DMS 273 (cell line): ENCODE measurements at regions not wholly inside any gene's neighbourhood (a gene's known extent, or its start where the extent isn't known, plus 50 kb on each side); places are given as distances from the start of the nearest gene placed in this dataset.
A peak's percentile ranks its signal among the peaks of the same experiment; 100 is the strongest.

Experiments
- DNase-seq: peaks from one replicate; lab custom pipeline; 2025; ENCODE audit not compliant: unreplicated experiment; lab: John Stamatoyannopoulos, UW

DNA sequence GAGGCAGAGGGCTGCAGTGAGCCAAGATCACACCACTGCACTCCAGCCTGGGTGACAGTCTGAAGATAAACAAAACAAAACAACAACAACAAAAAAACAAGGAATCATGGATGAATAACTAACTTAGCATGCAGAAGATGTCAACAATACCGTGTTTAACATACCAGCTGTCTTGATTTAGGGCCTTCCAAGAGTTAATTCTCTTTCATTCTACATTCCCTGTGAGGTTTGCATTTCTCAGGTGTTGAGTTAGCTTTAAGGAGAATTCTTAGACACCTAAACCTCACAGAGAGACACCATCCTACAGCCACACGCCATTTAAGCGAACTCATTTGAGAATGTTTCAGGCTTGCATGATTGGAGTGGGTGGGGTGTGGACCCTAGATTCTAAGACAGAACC, 363.1 kb upstream of the RUNX1 start:
- DNase-seq, result no peak

DNA sequence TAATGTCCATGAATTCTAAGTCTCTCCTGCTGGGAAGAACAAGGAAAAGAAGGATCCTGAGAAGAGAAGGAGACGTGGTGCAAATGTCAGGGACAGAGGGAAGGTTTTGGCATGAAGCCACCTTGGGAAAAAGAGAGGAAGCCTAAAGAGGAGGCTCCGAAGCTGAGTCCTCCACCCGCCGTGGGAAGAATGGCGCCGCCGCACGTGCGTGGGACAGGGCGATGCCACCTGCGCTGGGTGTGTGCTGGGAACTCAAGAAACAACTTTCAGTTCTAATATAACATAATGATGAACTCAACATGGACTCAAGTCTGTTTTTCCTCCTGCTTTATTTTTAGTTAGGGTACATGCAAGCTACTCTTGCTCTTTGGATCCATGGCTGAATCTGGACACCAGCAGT, 362.3 kb upstream of the RUNX1 start:
- no peak for DNase-seq

DNA sequence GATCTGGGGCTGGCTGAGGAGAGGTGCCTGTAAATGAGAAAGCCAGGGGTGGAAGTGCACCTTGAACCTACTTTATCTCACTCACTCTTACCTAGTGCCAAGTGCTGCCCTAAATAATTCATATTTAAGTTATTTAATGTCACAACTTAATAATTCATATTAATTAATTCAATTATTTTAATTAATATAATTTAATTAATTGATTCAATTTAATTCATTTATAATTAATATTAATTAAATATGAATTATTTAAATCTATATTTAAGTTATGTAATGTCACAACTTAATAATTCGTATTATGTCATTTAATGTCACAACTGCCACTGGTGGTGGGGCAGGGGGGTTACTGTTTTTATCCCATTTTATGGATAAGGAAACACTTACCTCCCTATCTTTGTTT, 361.6 kb upstream of the RUNX1 start:
- DNase-seq, result no peak

DNA sequence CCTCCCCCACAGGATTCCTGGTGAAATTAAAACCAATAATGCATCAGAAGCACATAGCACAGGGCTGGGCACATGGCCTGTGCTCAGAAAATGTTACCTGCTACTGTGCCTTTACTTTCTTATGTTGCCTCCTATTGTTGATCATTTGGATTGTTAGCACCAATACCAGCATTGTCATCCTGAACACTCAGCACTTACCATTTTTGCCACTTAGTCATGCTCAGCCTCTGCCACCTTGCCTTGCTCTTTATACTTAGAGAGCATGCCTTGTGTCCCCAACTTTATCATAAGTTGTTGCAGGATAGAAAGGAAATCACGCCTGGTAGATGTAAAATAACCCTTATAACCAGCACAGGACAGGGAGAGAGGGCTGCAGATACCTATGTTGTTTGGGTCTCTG, 361.0 kb upstream of the RUNX1 start:
- DNase-seq, result no peak

DNA sequence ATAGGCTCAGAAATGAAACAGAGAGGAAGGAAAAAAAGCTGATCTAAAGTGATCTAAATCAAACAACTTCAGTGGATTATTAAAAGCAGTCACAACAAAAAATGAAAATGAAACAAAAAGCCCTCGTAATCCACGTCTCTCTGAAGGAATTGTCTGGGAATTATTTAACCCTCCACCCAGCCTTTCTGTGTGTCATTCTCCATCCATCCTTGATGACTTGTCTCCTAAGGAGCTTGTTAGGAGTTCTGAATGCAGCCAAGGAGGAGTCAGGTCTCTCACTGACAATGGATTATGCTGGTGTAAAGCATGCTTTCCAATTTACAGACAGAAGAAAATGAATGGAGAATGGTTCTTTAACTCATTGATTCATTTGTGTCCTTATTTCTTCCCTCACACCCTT, 359.3 kb upstream of the RUNX1 start:
- no peak for DNase-seq

DNA sequence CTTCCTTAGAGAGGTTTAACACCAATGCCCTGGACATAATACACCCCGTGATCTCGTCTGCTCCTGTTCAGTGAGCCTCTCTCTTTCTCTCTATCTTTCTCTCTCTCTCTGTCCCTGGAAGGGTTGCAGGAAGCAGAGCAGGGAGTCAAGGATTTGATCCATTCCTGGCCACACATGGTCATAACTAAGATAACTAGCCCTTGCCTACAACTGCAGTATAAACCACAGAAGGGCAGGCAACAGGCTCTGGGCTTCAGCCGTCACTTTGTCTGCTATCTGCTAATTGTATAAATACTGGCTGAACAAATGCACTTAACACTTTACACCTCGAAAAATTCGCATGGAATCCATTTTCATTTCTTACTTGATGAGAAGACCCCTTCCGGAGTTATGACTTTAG, 357.5 kb upstream of the RUNX1 start:
- no peak for DNase-seq

DNA sequence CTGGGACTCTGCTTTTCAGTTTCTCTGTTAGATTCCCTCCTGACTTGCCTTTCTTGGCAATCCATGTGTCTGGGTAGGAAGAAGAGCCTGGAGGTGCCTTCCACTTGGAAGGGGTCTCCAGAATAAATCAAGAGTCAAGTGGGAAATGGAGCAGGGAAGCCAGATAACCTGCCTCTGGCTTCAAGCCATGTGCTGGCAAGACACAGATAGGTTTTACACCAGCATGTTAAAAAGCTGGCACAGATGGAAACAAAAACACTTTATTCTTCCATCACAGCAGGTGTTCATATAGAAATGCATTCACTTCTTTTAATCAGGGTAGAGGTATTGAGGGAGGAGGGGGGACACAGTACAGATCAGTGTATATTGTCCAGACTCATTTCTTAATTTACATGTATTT, 356.9 kb upstream of the RUNX1 start:
- peak; percentile 5 for DNase-seq

DNA sequence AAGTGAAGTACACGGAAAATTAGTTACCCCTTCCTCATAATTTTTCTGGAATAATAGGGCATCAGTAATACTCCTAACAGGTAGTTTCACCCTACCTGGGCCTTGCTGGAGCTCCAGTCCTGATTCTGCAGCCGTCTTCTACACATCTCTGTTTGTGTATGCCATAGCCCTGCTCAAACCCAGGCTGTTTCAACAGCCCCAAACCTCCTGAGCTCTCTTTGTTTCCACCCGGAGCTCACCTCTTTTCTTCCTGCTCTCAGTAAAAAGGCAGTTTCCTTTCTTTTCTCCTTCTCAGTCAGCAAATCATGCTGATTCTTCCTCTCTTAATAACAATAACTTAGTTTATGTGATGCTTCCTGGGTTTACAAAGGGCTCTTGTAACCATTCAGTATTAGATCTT, 355.1 kb upstream of the RUNX1 start:
- no peak for DNase-seq

DNA sequence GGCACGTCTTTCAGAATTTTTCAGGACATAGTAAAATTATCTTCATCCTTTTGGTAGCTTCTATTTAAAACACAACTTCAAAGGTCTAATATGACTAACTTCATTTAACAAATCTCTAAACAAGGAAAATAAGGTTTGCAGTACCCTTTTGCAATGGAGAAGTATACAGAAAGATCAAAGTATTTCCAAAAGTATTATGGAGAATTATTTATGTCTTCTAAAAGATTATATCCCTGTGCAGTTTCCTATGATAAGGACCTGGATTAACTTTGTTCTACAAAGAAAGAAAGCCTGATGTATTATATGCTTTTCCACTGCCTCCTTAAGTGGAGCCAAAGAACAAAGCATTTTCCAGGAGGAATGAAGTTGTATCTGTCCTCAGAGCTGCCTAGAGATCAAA, 353.0 kb upstream of the RUNX1 start:
- no peak for DNase-seq

DNA sequence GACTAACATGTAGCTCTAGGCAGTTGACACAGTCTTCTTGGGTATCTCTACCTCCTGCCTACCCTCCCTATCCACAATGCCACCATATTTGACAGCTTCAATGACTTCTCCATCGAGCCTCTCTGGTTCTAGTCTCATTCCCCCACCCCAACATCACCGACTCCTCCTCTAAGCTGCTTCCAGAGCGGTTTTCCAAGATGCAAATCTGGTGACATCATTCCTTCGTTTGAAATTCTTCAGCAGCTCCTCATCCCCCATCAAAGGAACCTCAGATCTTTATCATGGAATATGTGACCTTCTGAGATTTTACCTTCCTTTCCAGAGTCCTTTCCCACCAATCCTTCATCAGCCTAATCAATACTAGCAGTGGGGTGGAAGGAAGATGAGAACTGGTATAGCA, 352.4 kb upstream of the RUNX1 start:
- DNase-seq, result no peak

DNA sequence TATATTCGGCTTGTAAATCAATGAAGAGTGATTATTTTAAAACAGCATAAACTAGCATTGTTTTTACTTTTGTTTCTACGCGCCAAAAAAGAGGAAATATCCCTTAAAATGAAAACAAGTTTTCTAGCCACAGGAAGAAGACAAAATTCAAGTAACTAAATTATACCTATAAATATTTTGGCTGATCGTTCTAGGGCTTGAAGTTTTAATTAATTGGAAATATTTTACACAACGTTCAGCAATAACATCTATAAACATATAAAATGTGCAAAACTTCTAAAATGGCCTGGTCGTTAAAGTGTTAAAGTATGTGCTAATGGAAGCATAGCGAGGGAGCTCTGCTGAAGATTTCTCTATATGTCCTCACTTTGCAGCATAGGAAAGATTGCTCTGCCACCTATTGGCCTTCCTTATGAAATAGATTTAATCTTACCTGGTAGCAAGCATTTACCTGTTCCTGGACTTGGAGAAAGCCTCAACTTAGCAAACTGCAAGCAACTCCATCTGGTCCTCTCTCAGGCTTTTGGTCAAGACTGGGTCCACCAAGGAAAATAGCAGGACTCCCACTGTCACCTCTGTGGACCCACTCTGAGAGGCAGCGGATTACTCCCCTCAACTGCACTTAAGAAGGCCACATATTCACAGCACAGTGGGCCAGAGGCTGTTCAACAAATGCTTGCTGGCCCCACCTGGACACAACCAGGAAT, 351.3 kb upstream of the RUNX1 start:
- peak; percentile 75 for DNase-seq

DNA sequence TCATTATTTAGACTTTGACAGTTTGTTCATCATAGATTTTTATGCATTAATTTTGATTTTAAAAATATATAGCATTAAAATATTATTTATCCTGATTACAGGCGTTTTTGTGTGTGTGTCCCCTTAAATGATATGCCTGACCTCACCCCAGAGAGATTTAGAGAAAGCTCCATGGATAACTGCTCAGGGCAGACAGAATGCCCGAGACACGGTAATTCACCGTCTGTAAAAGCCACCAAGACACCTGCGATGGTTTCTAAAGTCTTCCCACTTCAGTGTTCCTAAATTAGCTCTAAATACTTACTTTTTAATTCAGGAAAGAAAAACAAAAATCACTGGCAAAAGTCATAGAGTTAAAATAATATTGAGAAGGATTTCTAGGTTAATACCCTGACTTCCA, 350.6 kb upstream of the RUNX1 start:
- no peak for DNase-seq

DNA sequence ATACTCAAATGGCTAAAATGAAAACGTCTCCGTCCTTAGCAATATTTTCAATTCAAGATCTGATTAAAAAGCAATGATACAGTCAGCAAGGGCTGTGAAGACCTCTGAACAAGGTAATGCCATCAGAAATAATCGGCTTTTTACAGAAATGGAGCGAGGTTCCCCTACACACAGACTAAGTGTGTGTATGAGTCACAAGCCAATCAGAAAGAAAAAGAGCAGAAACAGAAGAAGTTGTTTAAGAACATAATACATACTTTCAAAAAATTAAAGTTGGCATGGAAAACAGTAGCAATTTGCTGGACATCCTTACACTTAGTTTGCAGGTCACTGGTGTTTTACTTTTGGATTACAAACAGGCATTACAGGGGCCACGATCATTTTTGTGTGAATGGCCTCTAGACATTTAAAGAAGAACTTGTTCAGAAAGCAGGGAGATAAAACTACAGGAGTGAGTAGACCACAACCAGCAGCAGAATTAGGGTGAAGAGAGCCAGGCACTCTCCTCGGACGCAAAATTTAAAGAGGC, 350.0 kb upstream of the RUNX1 start:
- DNase-seq, result no peak

DNA sequence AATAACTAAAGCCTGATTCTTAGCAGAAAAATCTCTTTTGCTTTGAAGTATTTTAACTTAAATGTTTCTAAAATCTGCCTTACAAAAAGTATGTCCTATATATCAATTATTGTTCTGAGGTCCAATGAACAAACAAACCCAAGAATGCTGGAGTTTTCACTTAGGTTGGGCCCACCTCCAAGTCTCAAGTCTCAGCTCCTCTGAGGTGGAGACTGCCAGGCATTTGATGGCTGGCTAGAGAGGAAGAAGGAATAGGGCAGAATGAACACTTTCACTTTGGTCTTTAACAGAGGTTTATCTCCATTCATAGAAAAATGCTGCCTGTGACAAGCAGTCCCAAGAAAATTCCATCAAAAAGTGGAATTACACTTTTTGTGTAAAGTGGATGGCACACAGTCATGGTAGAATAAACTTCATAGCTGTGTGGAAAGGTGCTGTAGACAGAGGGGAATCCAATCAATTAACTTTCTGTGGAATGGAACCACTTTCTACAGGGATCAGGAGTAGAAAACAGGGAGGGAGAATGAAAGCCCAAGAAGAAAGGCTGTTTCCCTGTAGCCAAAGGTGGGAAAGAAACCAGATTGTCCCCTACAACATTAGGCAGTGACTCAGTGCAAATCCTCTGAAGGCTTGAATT, 349.4 kb upstream of the RUNX1 start:
- DNase-seq, result no peak

DNA sequence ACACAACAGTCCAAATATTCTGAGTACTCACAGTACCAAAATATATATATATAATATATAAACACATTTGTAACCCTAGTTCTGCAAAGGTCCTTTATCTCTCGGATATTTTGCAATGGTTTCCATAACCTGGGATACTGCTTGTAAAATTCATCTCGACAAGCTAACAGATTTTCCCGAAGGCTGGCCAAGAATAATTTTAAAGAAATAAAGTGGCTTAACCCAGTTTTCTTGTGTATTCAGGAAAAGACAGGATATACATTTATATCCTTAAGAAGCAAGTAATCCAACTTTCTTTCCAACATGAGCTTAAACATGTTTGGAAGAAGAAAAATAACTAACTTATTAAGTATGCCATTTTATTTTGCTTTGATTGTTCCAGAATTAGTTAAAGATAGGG, 348.7 kb upstream of the RUNX1 start:
- DNase-seq, result no peak

DNA sequence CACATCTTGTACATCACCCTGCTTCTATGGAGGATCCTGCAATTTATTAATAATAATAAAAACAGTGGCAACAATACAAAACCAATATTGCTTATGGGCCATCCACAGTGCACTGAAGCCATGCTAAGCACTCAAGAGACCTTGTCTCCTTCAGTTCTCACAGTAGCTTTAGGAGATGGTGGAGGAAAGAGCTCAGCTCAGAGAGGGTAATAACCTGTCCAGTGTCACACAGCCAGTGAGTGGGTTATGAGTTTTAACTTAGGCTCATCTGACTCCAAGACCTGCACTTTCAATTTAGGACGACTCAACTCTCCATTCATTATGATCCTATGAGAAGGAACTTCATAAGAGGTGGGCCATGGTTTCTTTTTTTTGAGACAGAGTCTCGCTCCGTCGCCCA, 347.6 kb upstream of the RUNX1 start:
- DNase-seq, result no peak

DNA sequence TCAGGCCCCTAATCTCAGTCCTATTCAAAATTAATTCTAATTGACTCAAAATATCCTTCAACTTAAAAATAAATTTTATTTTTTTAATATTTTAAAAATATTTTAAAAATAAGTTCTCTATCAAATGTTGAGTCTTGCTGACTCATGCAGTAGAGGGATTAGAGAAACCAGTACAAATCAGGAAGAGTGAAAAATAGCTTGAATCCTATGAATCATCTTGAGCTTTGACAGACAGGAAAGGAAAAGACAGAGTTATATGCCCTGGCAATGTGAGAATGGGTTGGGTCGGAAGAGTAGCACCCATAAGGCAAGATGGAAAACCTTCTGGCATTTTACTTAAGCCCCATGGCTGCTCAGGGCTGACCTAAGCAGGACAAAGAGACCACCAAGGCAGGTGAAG, 346.6 kb upstream of the RUNX1 start:
- DNase-seq, result no peak

DNA sequence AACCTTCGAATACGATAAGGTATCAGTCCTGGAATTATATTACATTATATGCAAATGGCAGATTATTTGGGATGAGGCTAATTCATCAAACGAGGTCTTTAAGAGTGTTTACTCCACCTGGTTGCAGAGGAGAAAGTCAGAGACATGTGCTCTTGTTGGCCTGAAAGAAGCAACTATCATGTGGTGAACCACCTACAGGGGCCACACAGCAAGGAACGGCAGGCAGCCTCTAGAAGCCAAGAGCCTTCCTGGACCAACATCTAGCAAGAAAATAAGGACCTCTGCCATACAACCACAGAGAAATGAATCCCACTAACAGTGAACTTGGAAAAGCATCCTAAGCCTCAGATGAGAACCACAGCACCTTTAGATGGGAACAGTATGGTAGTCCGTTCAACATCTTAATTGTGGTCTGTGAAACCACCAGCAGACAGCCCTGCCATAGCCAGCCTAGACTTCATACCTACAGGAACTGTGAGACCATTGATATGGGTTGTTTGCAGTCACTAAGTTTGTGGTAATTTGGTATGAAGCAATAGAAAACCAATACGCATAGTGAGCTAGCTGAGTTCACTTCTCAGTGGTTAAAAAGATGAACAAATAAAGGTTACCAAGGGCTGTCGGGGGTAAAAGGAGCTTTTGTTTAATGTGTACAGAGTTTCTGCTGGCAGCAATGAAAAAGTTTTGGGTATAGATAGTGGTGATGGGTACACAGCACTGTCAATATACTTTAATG, 345.7 kb upstream of the RUNX1 start:
- DNase-seq, result no peak

DNA sequence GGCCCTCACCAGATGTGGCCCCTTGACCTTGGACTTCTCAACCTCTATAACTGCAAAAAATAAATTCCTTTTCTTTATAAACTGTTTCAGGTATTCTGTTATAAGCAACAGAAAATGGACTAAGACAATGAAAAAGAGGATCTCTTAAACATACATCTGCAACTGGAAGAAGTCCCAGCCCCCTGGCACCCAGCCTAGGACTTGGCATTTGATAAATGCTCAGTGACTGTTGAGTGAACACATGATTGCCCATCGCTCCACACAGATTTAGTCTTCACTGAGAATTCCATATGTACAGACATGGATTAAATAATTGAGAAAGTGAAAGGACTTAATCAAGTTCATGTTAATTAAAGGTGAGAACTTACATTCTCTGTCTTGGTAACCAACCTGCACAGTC, 344.9 kb upstream of the RUNX1 start:
- no peak for DNase-seq

DNA sequence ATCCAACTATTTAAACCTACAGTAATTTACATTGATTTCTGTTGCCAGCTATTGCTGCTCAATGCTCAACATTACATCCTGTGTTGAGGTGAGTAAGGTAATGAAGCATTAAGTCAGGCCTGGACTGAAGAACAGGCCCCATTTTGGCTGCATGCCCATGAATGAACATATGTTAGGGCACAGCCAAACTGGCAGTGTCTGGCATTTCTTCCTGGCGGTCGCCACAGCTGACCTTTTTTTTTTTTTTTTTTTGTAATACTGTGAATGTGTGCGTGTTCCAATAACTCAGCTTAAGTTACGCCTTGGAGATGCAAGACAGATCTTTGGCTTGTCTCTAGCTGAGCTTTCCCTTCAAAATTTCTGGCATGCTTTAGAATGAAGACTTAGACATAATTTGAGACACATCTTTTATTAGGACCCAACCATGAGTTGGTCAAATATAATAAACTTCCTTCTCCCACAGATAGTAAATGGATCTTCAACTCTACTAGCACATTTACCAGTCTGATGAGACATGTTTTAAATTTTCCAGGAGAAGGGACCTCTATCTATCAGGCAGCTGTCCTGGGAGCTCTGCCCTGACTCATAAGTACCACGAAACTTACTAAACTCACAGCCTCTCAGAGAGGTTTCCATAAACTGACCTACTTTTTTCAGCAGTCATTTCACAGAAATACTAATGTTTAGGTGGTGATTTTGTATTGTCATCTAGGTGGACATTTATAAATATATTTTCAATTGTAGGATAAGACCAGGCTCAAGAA, 341.1 kb upstream of the RUNX1 start:
- peak; percentile 96 for DNase-seq

DNA sequence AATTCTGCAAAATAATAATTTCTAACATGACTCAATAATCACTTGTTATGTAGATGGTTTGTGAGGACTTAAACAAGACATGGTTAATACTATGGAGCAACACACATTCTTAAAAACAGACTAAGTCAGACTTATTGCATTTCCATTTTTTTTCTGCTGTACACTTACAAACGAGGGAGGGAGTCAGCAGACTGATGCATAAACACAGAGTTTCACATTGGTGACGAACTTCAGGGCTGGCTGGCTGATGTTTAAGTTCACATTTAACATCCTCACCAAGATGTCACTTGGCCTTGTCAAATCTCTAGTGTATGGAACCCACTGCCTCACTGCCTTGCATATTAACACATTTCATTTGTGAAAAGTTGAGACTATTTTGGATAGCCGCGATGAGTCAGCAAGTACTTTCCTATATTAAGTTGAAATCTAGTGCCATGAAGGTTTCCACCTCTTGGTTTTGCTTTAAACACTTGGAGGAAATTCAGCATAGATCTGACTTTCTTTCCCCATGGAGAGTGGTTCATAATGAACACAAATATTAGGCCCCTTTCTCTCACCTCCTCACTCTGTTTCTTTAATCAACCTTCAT, 337.5 kb upstream of the RUNX1 start:
- no peak for DNase-seq
